ENCODE measurements at regions not wholly inside any gene's neighbourhood (a gene's known extent, or its start where the extent isn't known, plus 50 kb on each side); places are given as distances from the start of the nearest gene placed in this dataset.

DNA sequence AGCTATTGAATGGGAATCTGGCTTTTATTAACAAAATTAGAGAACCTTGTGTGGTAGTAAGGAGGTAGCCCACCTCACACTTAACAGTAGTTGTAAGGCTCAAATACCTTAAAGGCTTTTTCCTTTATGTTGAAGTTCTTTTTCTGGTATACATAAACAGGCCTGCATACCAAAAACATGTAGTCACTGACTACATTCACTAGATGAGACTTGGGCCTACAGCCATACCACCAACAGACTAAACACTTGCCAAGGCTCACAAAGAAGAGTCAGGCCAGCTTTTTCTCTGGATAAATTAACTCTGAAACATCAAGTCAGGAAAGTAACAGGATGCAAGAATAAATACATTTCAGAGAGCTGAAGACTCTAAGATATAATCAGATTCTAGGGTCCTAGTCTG, 78.6 kb upstream of the MPDZ start:
- FAIRE-seq (no peak), ATAC-seq (no peak)
- in situ Hi-C loops (cut with HindIII; ENCODE audit: extremely low pct_ligation_motif_present, low pct_unique_long_range_greater_than_20kb) = no loop called here

DNA sequence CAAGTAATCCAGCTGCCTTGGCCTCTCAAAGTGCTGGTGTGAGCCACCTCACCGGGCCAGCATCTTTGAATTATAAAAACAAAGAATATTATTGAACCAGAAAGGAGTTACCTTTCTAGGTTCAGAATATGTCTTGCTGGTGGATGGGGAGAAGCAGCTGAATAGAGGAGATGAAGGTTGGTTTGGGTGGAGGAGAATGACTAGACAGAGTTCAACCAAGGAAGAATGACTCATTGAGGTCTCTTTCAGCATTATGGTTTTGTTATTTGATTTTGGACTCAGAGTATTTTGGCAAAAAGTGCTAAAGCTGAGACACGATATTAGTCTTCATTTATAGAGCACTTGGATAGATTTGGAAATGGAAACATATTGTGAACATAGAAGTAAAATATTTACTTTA, 75.2 kb upstream of the MPDZ start:
- POLR2A ChIA-PET = no interaction called here
- BruUV-seq (replicated peaks) = no TSS peak
- Histone ChIP-seq H3K79me2 (ENCODE audit: insufficient read depth, low read length) (no peaks in the 10 kb centered on the region), H3K4me1 (ENCODE audit: insufficient read depth, low read length) (no peaks in the 10 kb centered on the region), H3K4me3 (replicated peaks in 1 of 3; ENCODE audit: insufficient read depth in 1 of 3, low read depth in 2 of 3, low read length in 3 of 3) (no peak overlapping the region), H2AFZ (ENCODE audit: low read length) (no peak overlapping the region), H3K27me3 (ENCODE audit: control insufficient read depth in 1 of 2, insufficient read depth in 2 of 2, low read length in 2 of 2) (no peaks in the 10 kb centered on the region), H3K9ac (ENCODE audit: insufficient read depth, low read depth, low read length) (no peak overlapping the region), H3K9me3 (ENCODE audit: low read length) (no peaks in the 10 kb centered on the region), H3K27ac (ENCODE audit: extremely low read length, insufficient read depth, low read length) (no peak overlapping the region), H3K4me2 (ENCODE audit: low read depth, low read length) (no peak overlapping the region), H3K36me3 (replicated peaks in 1 of 2; ENCODE audit: control insufficient read depth in 1 of 2, insufficient read depth in 2 of 2, low read length in 2 of 2) (no peaks in the 10 kb centered on the region), H4K20me1 (ENCODE audit: insufficient read depth, low read length) (no peaks in the 10 kb centered on the region)
- WGBS (ENCODE audit: low lambda C conversion rate) = 5% methylated on average over 2 of the region's 2 CpGs
- in situ Hi-C loops (cut with HindIII; ENCODE audit: extremely low pct_ligation_motif_present, low pct_unique_long_range_greater_than_20kb) = no loop called here
- FAIRE-seq = no peak
- no peak for DNase-seq (ENCODE audit: low spot score)
- ATAC-seq = no peak
- intact Hi-C loops (cut with micrococcal nuclease; ENCODE audit: unreplicated experiment) = loop anchor here (5.0 to 10.0 kb wide), 2 partner anchors 140 to 1073 kb away; no protein-coding TSS in a partner anchor
- CTCF ChIA-PET (ENCODE audit: low intra/inter-chr PET ratio, low total read pairs) = no interaction called here
- TF ChIP-seq SMAD1 (CRISPR knock-in tag; IDR thresholded peaks at IDR 0.05; ENCODE audit: borderline replicate concordance, low read depth) (no peak), FOXO1 (CRISPR knock-in tag; IDR thresholded peaks at IDR 0.05) (no peak), GABPA (IDR thresholded peaks at IDR 0.05; ENCODE audit: low read depth, low read length) (no peak), GABPA (CRISPR knock-in tag; IDR thresholded peaks at IDR 0.05; ENCODE audit: low read depth) (no peak), ZNF468 (CRISPR knock-in tag; IDR thresholded peaks at IDR 0.05) (no peak), ELF4 (CRISPR knock-in tag; IDR thresholded peaks at IDR 0.05; ENCODE audit: borderline replicate concordance) (no peak), HMG20A (CRISPR knock-in tag; IDR thresholded peaks at IDR 0.05; ENCODE audit: borderline replicate concordance) (no peak), GZF1 (CRISPR knock-in tag; IDR thresholded peaks at IDR 0.05) (no peak), ZNF230 (CRISPR knock-in tag; IDR thresholded peaks at IDR 0.05) (no peak), RELA (CRISPR knock-in tag; IDR thresholded peaks at IDR 0.05) (no peak), ZNF772 (CRISPR knock-in tag; IDR thresholded peaks at IDR 0.05) (no peak), ZNF160 (CRISPR knock-in tag; IDR thresholded peaks at IDR 0.05) (no peak), SNAI1 (CRISPR knock-in tag; IDR thresholded peaks at IDR 0.05; ENCODE audit: borderline replicate concordance) (no peak), ZNF570 (CRISPR knock-in tag; IDR thresholded peaks at IDR 0.05; ENCODE audit: borderline replicate concordance) (no peak), NR2F6 (IDR thresholded peaks at IDR 0.05) (no peak), NR2F6 (CRISPR knock-in tag; IDR thresholded peaks at IDR 0.05) (no peak)
- TF ChIP-seq, protein P1, sequence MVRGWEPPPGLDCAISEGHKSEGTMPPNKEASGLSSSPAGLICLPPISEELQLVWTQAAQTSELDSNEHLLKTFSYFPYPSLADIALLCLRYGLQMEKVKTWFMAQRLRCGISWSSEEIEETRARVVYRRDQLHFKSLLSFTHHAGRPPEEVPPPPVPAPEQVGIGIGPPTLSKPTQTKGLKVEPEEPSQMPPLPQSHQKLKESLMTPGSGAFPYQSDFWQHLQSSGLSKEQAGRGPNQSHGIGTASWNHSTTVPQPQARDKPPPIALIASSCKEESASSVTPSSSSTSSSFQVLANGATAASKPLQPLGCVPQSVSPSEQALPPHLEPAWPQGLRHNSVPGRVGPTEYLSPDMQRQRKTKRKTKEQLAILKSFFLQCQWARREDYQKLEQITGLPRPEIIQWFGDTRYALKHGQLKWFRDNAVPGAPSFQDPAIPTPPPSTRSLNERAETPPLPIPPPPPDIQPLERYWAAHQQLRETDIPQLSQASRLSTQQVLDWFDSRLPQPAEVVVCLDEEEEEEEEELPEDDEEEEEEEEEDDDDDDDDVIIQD (CRISPR knock-in tag; IDR thresholded peaks at IDR 0.05; ENCODE audit: low read depth) = no peak

More for the DNA sequence above, 78.6 kb upstream of the MPDZ start:
- TF ChIP-seq ATF7-NPFF (CRISPR knock-in tag; IDR thresholded peaks at IDR 0.05; ENCODE audit: low read depth) = no peak
- no peak for TF ChIP-seq PHF21A (CRISPR knock-in tag; IDR thresholded peaks at IDR 0.05)
- no peak for TF ChIP-seq TAF15 (IDR thresholded peaks at IDR 0.05; ENCODE audit: low read depth, low read length, poor library complexity, severe bottlenecking)
- no peak for TF ChIP-seq ZNF841 (CRISPR knock-in tag; IDR thresholded peaks at IDR 0.05; ENCODE audit: borderline replicate concordance)
- no peak for TF ChIP-seq MEIS1 (CRISPR knock-in tag; IDR thresholded peaks at IDR 0.05; ENCODE audit: borderline replicate concordance)
- no peak for TF ChIP-seq NFE2 (CRISPR knock-in tag; IDR thresholded peaks at IDR 0.05)
- no peak for TF ChIP-seq ZBTB21 (CRISPR knock-in tag; IDR thresholded peaks at IDR 0.05)
- TF ChIP-seq, protein P2, sequence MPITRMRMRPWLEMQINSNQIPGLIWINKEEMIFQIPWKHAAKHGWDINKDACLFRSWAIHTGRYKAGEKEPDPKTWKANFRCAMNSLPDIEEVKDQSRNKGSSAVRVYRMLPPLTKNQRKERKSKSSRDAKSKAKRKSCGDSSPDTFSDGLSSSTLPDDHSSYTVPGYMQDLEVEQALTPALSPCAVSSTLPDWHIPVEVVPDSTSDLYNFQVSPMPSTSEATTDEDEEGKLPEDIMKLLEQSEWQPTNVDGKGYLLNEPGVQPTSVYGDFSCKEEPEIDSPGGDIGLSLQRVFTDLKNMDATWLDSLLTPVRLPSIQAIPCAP (CRISPR knock-in tag; IDR thresholded peaks at IDR 0.05; ENCODE audit: low read depth) = no peak
- Histone ChIP-seq H3K27me3 (ENCODE audit: control insufficient read depth in 1 of 2, insufficient read depth in 2 of 2, low read length in 2 of 2) (no peaks in the 10 kb centered on the region), H3K27ac (ENCODE audit: extremely low read length, insufficient read depth, low read length) (no peak overlapping the region), H3K36me3 (replicated peaks in 1 of 2; ENCODE audit: control insufficient read depth in 1 of 2, insufficient read depth in 2 of 2, low read length in 2 of 2) (no peaks in the 10 kb centered on the region), H2AFZ (ENCODE audit: low read length) (no peak overlapping the region), H3K4me3 (replicated peaks in 1 of 3; ENCODE audit: insufficient read depth in 1 of 3, low read depth in 2 of 3, low read length in 3 of 3) (no peak overlapping the region), H3K79me2 (ENCODE audit: insufficient read depth, low read length) (no peaks in the 10 kb centered on the region), H3K9ac (ENCODE audit: insufficient read depth, low read depth, low read length) (no peak overlapping the region), H3K9me3 (ENCODE audit: low read length) (no peaks in the 10 kb centered on the region), H4K20me1 (ENCODE audit: insufficient read depth, low read length) (no peaks in the 10 kb centered on the region), H3K4me2 (ENCODE audit: low read depth, low read length) (no peak overlapping the region), H3K4me1 (ENCODE audit: insufficient read depth, low read length) (no peaks in the 10 kb centered on the region)
- ChIA-PET CTCF (ENCODE audit: low intra/inter-chr PET ratio, low total read pairs) (no interaction called here), POLR2A (no interaction called here)
- intact Hi-C loops (cut with micrococcal nuclease; ENCODE audit: unreplicated experiment) = loop anchor here (10.0 kb wide), 1 partner anchor 143 kb away; no protein-coding TSS in a partner anchor
- no TSS peak for BruUV-seq (replicated peaks)
- DNase-seq (ENCODE audit: low spot score) = no peak
